ENCODE measurements at regions not wholly inside any gene's neighbourhood (a gene's known extent, or its start where the extent isn't known, plus 50 kb on each side); places are given as distances from the start of the nearest gene placed in this dataset.

- H3K79me2 ChIP-seq (ENCODE audit: control insufficient read depth, insufficient read depth, low read length) = no peaks in the 10 kb centered on the region
- H3K27me3 ChIP-seq (replicated peaks in 1 of 2; ENCODE audit: control insufficient read depth in 2 of 2, insufficient read depth in 2 of 2, low read length in 1 of 2) = no peaks in the 10 kb centered on the region
- no peak for TF ChIP-seq SUZ12 (IDR thresholded peaks at IDR 0.05; ENCODE audit: unreplicated experiment)
- no peak for TF ChIP-seq HDAC6 (IDR thresholded peaks at IDR 0.05; ENCODE audit: unreplicated experiment)
- no peak for TF ChIP-seq RELA (IDR thresholded peaks at IDR 0.05; ENCODE audit: borderline replicate concordance, partially characterized antibody)
- no peak for TF ChIP-seq FOXM1 (IDR thresholded peaks at IDR 0.05; ENCODE audit: low read depth, low read length)
- H3K36me3 ChIP-seq (ENCODE audit: control insufficient read depth in 2 of 2, insufficient read depth in 2 of 2, low read length in 1 of 2) = no peaks in the 10 kb centered on the region
- CTCF ChIA-PET = no interaction called here
- no peak overlapping the region for H2AFZ ChIP-seq (ENCODE audit: control insufficient read depth, low read depth, low read length)
- no TSS peak for BruUV-seq (replicated peaks)
- H3K4me3 ChIP-seq = no peak overlapping the region
- WGBS (ENCODE audit: insufficient coverage, insufficient replicate concordance, low lambda C conversion rate, missing lambda C conversion rate) = 19% methylated on average over 6 of the region's 6 CpGs
- DNase-seq (ENCODE audit: low read depth, low spot score) = no peak
- H3K4me2 ChIP-seq (ENCODE audit: control insufficient read depth, insufficient read depth) = no peak overlapping the region
- in situ Hi-C loops (cut with MboI) = no loop called here
- no peak for ATAC-seq
- no peaks in the 10 kb centered on the region for H3K4me1 ChIP-seq (ENCODE audit: control insufficient read depth, insufficient read depth, low read length)
- no peak overlapping the region for H3K9ac ChIP-seq (ENCODE audit: control insufficient read depth, insufficient read depth, low read length)
- H4K20me1 ChIP-seq (ENCODE audit: control insufficient read depth, insufficient read depth) = no peaks in the 10 kb centered on the region
- SMC1A ChIA-PET (ENCODE audit: uncharacterized antibody, unreplicated experiment) = no interaction called here
- peaks cover 2% of the 10 kb centered on the region; the same call in 1 of the 3 replicates for H3K9me3 ChIP-seq (replicated peaks; ENCODE audit: control insufficient read depth, insufficient read depth, low read length)
- no peak overlapping the region for H3K27ac ChIP-seq (ENCODE audit: control insufficient read depth, insufficient read depth)
- intact Hi-C loops (cut with micrococcal nuclease; ENCODE audit: unreplicated experiment) = no loop called here
- POLR2A ChIA-PET = no interaction called here
- FAIRE-seq = no peak
- RAD21 ChIA-PET (ENCODE audit: unreplicated experiment) = no interaction called here
Observed at GRCh38 chr2:121153516-121153915, 131.5 kb downstream of the TFCP2L1 start.

- CTCF ChIA-PET = no interaction called here
Observed at GRCh38 chr2:121155502-121156056, 129.4 kb downstream of the TFCP2L1 start.

More at GRCh38 chr2:121155502-121156056, 129.4 kb downstream of the TFCP2L1 start:
- no peak for ATAC-seq
- no peaks in the 10 kb centered on the region for H3K4me1 ChIP-seq (ENCODE audit: control insufficient read depth, insufficient read depth, low read length)
- no peak overlapping the region for H3K27ac ChIP-seq (ENCODE audit: control insufficient read depth, insufficient read depth)
- ChIA-PET POLR2A (no interaction called here), RAD21 (ENCODE audit: unreplicated experiment) (no interaction called here), SMC1A (ENCODE audit: uncharacterized antibody, unreplicated experiment) (no interaction called here)
- H3K27me3 ChIP-seq (replicated peaks in 1 of 2; ENCODE audit: control insufficient read depth in 2 of 2, insufficient read depth in 2 of 2, low read length in 1 of 2) = no peaks in the 10 kb centered on the region
- DNase-seq (ENCODE audit: low read depth, low spot score) = no peak
- H3K9me3 ChIP-seq (replicated peaks; ENCODE audit: control insufficient read depth, insufficient read depth, low read length) = peaks cover 2% of the 10 kb centered on the region; the same call in 1 of the 3 replicates
- no peak for FAIRE-seq
- H2AFZ ChIP-seq (ENCODE audit: control insufficient read depth, low read depth, low read length) = no peak overlapping the region
- in situ Hi-C loops (cut with MboI) (no loop called here), intact Hi-C loops (cut with micrococcal nuclease; ENCODE audit: unreplicated experiment) (no loop called here)
- no peaks in the 10 kb centered on the region for H3K36me3 ChIP-seq (ENCODE audit: control insufficient read depth in 2 of 2, insufficient read depth in 2 of 2, low read length in 1 of 2)
- no peaks in the 10 kb centered on the region for H3K79me2 ChIP-seq (ENCODE audit: control insufficient read depth, insufficient read depth, low read length)
- TF ChIP-seq FOS (IDR thresholded peaks at IDR 0.05; ENCODE audit: borderline replicate concordance, extremely low read depth, insufficient read length) = no peak
- TF ChIP-seq ZNF622 (IDR thresholded peaks at IDR 0.05) = no peak
- TF ChIP-seq PAX8 (IDR thresholded peaks at IDR 0.05) = no peak
- no peak for TF ChIP-seq RFX5 (IDR thresholded peaks at IDR 0.05; ENCODE audit: low read depth, low read length)
- no peak for TF ChIP-seq HDAC6 (IDR thresholded peaks at IDR 0.05; ENCODE audit: unreplicated experiment)
- TF ChIP-seq RBBP5 (conservative IDR thresholded peaks at IDR 0.05) = no peak
- TF ChIP-seq ZNF384 (IDR thresholded peaks at IDR 0.05; ENCODE audit: borderline replicate concordance, low read depth, low read length) = no peak
- no peak for TF ChIP-seq USF1 (IDR thresholded peaks at IDR 0.05; ENCODE audit: borderline replicate concordance, extremely low read length, insufficient read depth, low read depth, low read length)
- no peak for TF ChIP-seq EGR1 (IDR thresholded peaks at IDR 0.05; ENCODE audit: borderline replicate concordance in 1 of 2, low read depth in 2 of 2, low read length in 2 of 2)
- TF ChIP-seq EED (IDR thresholded peaks at IDR 0.05; ENCODE audit: low read depth) = no peak
- no peak for TF ChIP-seq CEBPB (IDR thresholded peaks at IDR 0.05; ENCODE audit: borderline replicate concordance in 1 of 2, low read depth in 2 of 2, low read length in 2 of 2)
- TF ChIP-seq MAX (IDR thresholded peaks at IDR 0.05; ENCODE audit: low read depth, low read length) = no peak
- TF ChIP-seq NBN (IDR thresholded peaks at IDR 0.05) = no peak
- TF ChIP-seq YBX1 (IDR thresholded peaks at IDR 0.05) = no peak
- no peak for TF ChIP-seq NFXL1 (IDR thresholded peaks at IDR 0.05; ENCODE audit: borderline replicate concordance)
- TF ChIP-seq SP1 (IDR thresholded peaks at IDR 0.05; ENCODE audit: low read depth, low read length) = no peak
- TF ChIP-seq BMI1 (IDR thresholded peaks at IDR 0.05; ENCODE audit: borderline replicate concordance) = no peak
- no peaks in the 10 kb centered on the region for H4K20me1 ChIP-seq (ENCODE audit: control insufficient read depth, insufficient read depth)
- no TSS peak for BruUV-seq (replicated peaks)
- H3K9ac ChIP-seq (ENCODE audit: control insufficient read depth, insufficient read depth, low read length) = no peak overlapping the region
- no peak overlapping the region for H3K4me3 ChIP-seq
- H3K4me2 ChIP-seq (ENCODE audit: control insufficient read depth, insufficient read depth) = no peak overlapping the region
- WGBS (ENCODE audit: insufficient coverage, insufficient replicate concordance, low lambda C conversion rate, missing lambda C conversion rate) = 24% methylated on average over 11 of the region's 11 CpGs
